H7 (cell line): ENCODE measurements at regions not wholly inside any gene's neighbourhood (a gene's known extent, or its start where the extent isn't known, plus 50 kb on each side); places are given as distances from the start of the nearest gene placed in this dataset.

Experiments used
- DNase-seq: peaks from one replicate; pipeline ENCODE4 v3.0.0; 2012
- H3K27me3 ChIP-seq: 2 replicates; pipeline ENCODE4 v1.6.0; 2011; ENCODE audit warnings: mild to moderate bottlenecking, low read length; ENCODE audit not compliant: control insufficient read depth, insufficient read depth
- H3K36me3 ChIP-seq: replicated peaks from 2 replicates; pipeline ENCODE4 v1.5.1; 2011; ENCODE audit warnings: low read length; ENCODE audit not compliant: control insufficient read depth, insufficient read depth
- H3K4me3 ChIP-seq: 2 replicates; pipeline ENCODE4 v1.5.1; 2011; ENCODE audit warnings: low read depth, mild to moderate bottlenecking, control low read depth, low read length, moderate library complexity; ENCODE audit not compliant: insufficient read depth

DNA sequence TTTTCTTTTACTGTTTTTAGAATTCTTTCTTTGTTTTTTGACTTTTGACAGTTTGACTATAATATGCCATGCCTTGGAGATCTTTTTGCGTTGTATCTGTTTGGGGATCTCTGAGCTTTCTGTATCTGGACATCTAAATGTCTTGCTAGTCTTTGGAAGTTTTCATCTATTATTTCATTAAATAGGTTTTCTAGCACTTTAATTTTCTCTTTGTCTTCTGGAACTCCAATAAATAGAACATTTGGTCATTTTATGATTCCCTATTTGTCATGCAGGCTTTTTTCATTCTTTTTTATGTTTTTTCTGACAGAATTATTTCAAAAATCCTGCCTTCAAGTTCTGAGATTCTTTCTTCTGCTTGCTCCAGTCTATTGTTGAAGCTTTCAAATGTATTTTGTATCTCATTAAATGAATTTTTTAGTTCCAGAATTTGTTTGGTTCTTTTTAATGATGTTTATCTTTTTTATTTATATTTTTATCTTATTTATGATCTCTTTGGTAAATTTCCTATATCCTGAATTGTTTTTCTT, 201.4 kb downstream of the CHD9NB start:
- H3K4me3 ChIP-seq: no peak overlapping the region
- no peaks in the 10 kb centered on the region for H3K27me3 ChIP-seq
- no peaks in the 10 kb centered on the region for H3K36me3 ChIP-seq
- no peak for DNase-seq

DNA sequence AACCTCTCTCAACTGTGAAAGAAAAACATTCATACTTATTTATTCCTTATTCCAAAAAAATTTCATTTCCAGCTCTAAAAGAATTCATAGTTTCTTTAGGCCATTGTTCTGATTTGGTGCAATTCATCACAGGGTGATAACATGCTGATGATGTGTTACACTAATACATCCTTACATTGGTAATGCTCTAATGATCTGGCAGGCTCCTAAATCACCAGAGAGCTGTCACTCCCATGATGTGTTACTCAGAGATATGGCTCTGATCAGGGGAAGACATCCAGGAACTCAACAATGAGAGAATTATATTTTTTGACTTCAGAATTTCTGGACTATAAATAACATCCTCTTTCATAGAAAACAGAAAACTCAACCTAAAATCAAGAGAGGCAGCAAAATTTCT, 209.3 kb downstream of the CHD9NB start:
- DNase-seq: no peak
- Histone ChIP-seq H3K4me3 (no peak overlapping the region), H3K36me3 (no peaks in the 10 kb centered on the region), H3K27me3 (no peaks in the 10 kb centered on the region)

DNA sequence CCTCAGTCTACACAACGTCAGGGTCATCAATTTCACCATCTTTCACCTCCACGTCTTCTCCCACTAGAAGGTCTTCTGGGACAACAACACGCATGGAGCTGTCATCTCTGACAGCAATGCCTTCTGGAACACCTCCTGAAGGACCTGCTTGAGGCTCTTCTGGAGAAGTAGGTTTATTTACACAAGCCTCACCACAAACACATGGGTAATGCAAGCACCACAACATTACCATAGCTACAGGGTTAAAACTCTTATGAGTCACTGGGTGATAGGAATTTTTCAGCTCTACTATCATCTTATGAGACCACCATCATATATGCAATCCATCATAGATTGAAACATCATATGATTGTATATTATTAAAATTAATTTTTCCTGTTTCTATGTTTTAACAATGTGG, 215.4 kb downstream of the CHD9NB start:
- no peak for DNase-seq
- H3K36me3 ChIP-seq: no peaks in the 10 kb centered on the region
- H3K27me3 ChIP-seq: no peaks in the 10 kb centered on the region
- no peak overlapping the region for H3K4me3 ChIP-seq

DNA sequence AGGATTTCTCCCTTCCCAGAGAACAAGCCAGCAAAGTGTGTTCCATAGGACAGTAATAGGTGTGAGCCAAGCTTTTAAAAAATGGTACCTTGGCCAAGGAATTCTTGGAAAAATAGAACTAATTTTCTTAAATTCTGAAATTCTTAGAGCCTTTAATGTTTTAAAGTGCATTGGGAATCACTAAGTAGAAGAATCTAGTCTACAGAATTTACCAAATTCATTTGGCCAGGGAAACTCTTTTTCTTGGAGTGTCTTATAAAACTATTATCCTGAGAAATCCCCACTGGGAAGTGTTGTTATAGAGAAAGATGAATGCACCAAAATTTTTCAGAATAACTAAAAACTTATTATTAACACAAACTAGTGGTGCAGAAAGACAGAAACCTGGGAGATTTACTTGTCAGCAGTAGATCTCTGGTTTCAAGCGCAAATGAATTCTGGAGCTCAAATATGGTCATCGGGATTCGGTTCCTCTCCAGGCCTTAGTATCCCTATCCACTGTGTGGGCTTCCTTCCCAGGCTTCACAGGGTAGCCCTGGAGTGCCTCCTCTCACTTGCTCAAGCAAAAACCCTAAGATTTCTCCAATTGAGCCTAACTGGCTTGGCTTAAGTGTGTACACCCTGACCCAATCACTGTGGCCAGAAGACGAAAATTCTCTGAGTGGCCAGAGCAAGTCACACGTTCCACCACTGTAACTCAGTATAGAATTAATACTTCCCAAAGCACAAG, 217.8 kb downstream of the CHD9NB start:
- H3K27me3 ChIP-seq: no peaks in the 10 kb centered on the region
- no peak for DNase-seq
- H3K4me3 ChIP-seq: no peak overlapping the region
- no peaks in the 10 kb centered on the region for H3K36me3 ChIP-seq

DNA sequence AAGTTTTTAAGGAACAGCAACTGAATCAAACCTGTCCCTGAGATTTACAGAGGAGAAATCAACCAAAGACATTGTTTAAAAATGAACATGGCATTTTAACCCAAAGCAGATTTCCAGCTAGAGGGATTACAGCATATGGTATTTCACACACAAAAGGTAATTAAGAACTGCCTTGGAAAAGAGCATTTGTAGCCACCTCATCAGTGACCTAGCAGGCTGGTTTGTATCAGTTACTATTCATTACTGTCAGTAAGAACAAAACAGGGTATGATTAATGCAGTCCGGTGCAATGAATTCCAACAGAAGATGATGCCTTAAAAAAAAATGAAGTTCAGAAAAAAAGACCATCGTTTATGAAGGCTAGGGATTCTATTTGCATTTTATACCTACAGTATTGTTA, 219.9 kb downstream of the CHD9NB start:
- DNase-seq: no peak
- H3K27me3 ChIP-seq: no peaks in the 10 kb centered on the region
- no peaks in the 10 kb centered on the region for H3K36me3 ChIP-seq

DNA sequence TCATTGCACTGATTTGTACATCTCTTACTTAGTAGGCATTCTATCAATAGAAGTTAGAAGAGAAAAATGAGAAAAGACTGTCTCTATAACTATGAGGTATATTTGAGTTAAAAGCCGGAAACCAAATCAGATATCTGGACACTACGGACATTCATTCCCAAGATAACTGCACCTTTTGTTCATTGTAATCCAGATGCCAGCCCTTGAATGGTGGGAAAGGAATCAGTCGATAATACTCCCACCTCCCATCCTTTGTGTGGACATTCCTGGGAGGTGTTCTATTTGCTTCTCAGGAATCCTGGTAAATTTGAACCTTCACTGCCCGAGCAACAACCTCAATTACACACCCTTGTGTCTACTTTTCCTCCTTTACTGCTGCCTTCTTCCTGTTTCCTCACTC, 225.2 kb downstream of the CHD9NB start:
- Histone ChIP-seq H3K4me3 (no peak overlapping the region), H3K27me3 (no peaks in the 10 kb centered on the region), H3K36me3 (no peaks in the 10 kb centered on the region)
- DNase-seq: no peak

More for the DNA sequence above, 219.9 kb downstream of the CHD9NB start:
- no peak overlapping the region for H3K4me3 ChIP-seq

DNA sequence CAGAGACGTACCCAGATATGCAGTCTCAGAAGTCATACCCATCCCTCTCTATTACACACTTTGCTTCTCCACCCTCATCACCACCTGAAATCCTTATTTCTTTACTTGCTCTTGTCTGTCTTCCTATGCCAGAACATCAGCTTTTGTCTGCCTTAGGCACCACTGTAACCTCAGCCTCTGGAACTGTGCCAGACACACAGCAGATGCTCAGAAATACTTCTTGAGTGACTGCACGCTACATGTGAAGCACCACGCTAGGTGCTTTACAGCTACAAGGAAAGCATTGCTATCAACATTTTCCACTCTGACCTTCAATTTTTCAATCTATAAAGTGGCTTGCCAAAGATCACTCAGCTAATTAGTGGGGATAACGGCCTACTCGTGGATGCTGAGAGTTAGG, 226.8 kb downstream of the CHD9NB start:
- no peak overlapping the region for H3K4me3 ChIP-seq
- no peak for DNase-seq
- no peaks in the 10 kb centered on the region for H3K36me3 ChIP-seq
- H3K27me3 ChIP-seq: no peaks in the 10 kb centered on the region

DNA sequence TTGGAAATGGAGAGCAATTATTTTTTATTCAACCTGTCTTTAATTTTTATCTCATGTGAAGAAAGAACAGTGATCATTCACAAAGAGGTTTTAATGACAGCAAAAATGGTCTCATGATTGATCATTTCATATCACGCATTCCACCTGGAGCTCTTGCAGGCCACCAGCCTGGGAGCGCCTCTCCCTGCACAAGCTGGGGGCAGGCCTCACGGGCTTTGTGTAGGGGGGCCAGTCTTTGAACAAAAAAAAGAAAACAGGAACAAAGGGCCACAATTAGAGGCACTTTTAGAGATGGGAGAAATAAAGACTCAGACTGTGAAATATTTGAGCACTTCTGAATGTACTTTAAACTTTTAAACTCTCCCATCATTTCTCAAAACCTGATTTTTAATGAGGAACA, 232.9 kb downstream of the CHD9NB start:
- Histone ChIP-seq H3K4me3 (no peak overlapping the region), H3K36me3 (no peaks in the 10 kb centered on the region), H3K27me3 (no peaks in the 10 kb centered on the region)
- DNase-seq: no peak

DNA sequence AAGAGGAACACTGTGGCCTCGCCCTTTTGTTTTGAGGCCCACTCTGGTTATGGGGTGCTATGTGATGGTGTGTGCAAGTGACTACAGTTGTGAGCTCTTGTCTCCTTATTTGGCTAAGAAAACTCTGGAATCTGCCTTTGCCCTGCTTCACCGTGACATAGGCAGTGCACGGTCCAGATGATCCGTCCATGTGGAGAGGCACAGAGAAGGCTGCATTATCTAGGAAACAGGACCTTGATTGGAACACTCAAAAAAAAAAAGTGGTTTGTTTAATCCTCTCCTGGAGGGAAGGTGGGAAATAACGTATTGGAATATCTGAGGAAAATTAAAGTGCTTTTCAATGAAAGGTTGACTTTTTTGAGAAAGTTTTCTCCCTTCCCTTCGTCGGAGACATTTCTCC, 233.3 kb downstream of the CHD9NB start:
- Histone ChIP-seq H3K36me3 (no peaks in the 10 kb centered on the region), H3K4me3 (no peak overlapping the region), H3K27me3 (no peaks in the 10 kb centered on the region)
- no peak for DNase-seq

DNA sequence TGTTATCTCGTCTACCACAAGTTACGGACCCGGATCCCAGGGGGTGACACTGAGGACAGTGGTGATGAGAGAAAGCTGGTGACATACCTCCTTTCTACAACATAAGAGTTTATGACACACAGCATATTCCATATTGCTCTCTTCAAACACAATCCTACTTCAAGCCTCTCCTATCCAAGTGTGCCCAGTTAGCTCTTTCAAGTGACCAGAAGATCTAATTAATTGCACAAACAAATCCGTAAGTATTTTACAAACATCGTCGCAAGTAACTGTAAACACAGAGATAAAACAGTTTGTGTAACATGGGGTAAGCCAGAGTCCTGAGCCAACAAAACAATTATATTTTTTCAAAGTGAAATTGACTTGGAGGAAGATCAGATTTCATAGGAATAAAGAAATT, 235.0 kb downstream of the CHD9NB start:
- no peak for DNase-seq
- Histone ChIP-seq H3K27me3 (no peaks in the 10 kb centered on the region), H3K4me3 (no peak overlapping the region), H3K36me3 (no peaks in the 10 kb centered on the region)

DNA sequence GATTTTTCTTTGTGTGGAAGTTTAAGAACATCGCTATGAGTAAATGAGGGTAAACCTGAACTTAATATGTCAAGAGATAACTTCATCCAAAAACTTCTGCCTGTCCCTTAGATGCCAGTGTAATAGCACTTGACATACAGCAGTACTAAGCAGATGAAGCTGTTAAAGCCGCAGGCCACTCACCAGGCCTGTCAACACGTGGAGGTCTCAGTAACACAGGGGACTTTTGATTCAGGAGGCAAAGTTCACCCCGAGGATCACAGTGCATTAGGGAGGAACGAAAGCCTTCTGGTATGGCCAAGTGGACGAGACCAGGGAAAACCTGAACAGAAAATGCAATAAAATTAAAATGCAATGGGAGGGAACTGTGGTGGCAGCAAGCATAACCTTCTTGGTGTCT, 235.7 kb downstream of the CHD9NB start:
- no peaks in the 10 kb centered on the region for H3K27me3 ChIP-seq
- no peak for DNase-seq
- H3K4me3 ChIP-seq: no peak overlapping the region
- no peaks in the 10 kb centered on the region for H3K36me3 ChIP-seq

DNA sequence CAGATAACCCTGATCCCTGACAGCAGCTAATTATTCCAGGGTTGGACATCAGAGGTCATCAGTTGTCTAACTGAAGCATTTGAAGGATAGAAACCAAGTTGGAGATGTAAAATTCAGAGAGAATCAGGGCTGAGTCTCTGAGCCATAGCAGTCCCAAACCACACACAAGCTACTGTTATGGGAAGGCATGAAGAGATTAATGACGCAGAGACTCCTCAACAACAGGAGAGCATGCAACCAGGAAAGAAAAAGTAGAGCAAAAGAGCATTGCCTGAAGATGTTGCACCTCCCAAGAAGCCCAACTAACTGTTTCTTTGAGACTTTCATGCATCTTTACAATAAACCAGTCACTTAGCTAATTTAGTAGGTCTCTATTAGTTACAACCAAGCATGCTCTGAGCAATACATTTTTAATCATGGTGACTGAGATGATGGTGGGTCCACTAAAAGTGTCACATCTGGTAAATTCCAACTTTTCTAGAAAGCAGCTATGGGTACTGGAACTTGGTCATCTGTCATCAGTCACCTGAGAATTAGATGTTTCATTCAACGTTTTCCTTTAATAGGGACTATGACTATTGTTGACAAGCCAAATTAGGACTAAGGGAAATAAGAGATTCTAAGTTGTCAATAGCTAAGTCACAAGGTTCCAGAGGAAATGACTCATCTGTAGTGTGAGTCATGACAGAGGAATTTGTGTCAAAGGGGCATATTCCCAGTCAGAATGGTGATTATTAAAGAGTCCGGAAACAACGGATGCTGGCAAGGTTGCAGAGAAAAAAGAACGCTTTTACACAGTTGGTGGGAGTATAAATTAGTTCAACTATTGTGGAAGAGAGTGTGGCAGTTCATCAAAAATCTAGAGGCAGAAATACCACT, 239.8 kb downstream of the CHD9NB start:
- Histone ChIP-seq H3K36me3 (no peaks in the 10 kb centered on the region), H3K27me3 (no peaks in the 10 kb centered on the region), H3K4me3 (no peak overlapping the region)
- DNase-seq: no peak

DNA sequence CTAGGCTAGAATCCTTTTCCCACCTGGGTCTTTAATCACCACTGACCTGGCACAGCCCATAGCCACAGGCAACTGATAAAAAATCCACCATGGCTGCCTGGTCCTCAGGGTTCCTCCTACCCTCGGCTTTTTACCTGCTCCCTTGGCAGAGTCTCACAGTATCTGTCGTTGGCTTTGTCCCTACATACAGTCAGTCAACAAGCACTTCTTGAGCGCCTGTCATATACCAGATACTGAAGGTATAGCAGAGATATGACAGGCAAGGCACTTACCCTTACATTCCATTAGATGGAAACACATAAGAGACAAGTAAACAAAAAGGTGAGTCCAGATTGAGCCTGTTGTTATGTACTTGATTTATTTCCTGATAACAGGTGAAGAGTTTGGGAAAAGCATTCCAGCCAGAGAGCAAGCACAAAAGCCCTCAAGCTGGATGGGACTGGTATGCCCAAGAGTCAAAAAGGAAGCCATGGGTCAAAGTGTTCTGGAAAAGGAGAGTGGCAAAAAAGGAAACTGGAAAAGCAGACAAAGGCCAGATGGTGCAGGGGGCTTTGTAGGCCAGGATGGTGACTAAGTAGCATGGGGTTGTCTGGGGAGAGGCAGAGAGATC, 247.0 kb downstream of the CHD9NB start:
- Histone ChIP-seq H3K27me3 (no peaks in the 10 kb centered on the region), H3K4me3 (no peak overlapping the region), H3K36me3 (no peaks in the 10 kb centered on the region)
- no peak for DNase-seq

DNA sequence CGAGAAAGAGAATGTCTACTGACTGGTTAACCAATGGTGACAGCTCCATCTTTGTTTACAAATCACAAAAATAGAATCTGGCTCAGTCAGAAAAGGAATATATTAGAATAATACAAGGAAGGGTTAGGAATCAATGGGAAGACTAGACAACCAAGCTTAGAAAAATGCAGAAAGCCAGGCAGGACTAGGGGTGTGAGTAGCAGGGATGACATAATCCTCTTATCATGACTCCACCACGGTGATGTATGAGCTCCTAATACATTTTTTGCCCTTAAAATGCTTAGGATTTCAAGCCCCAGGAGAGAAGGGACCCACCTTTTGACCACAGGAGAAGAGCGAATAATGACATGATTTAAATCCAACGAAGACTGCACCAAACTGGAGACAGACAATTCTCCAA, 252.3 kb downstream of the CHD9NB start:
- no peaks in the 10 kb centered on the region for H3K36me3 ChIP-seq
- no peaks in the 10 kb centered on the region for H3K27me3 ChIP-seq
- no peak for DNase-seq
- no peak overlapping the region for H3K4me3 ChIP-seq

DNA sequence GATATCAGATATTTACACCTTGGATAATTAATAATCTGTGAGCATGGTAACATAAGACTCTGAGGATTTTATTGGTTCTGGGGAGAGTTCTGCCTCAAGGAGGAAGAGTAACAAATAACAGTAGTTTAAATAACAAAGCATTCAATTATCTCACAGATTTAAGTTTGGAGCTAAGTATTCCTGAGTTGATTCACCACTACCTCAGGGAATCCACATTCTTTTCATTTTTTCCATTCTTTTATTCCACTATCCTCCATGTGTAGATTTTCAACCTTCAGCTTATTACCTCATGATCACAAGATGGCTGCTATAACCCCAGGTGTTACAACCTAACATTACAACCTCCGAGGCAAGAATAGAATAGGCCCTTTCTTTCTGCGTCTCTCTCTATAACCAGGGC, 252.2 kb upstream of the TOX3 start:
- Histone ChIP-seq H3K4me3 (no peak overlapping the region), H3K27me3 (no peaks in the 10 kb centered on the region), H3K36me3 (no peaks in the 10 kb centered on the region)
- DNase-seq: no peak
